BLaER1 treated with 17β-estradiol and CSF1 and Interleukin-3, amounts not matched to agents 10 nM and 100 nM (cell line): ENCODE measurements at regions not wholly inside any gene's neighbourhood (a gene's known extent, or its start where the extent isn't known, plus 50 kb on each side); places are given as distances from the start of the nearest gene placed in this dataset.

Experiments
- H3K27ac ChIP-seq, 11 experiments: shearing (Covaris generic); formaldehyde crosslinking; 2 replicates each; pipeline ENCODE4 v1.8.1; 2022
- H3K27me3 ChIP-seq, 11 experiments: shearing (Covaris generic); formaldehyde crosslinking; 2 replicates each; pipeline ENCODE4 v1.8.1; 2022
- H3K36me3 ChIP-seq, 11 experiments: shearing (Covaris generic); formaldehyde crosslinking; 2 replicates each; pipeline ENCODE4 v1.8.1; 2022
- H3K4me1 ChIP-seq, 10 experiments: shearing (Covaris generic); formaldehyde crosslinking; 2 replicates each; pipeline ENCODE4 v1.8.1; 2022
- H3K4me2 ChIP-seq, 11 experiments: shearing (Covaris generic); formaldehyde crosslinking; 2 replicates each; pipeline ENCODE4 v1.8.1; 2022
- H3K4me3 ChIP-seq, 10 experiments: shearing (Covaris generic); formaldehyde crosslinking; 2 replicates each; pipeline ENCODE4 v1.8.1; 2022
- H3K9ac ChIP-seq, 11 experiments: shearing (Covaris generic); formaldehyde crosslinking; 2 replicates each; pipeline ENCODE4 v1.8.1; 2022
- H3K9me3 ChIP-seq, 11 experiments: shearing (Covaris generic); formaldehyde crosslinking; replicated peaks in 1 of 11; 2 replicates each; pipeline ENCODE4 v1.8.1; 2022
- H4K20me1 ChIP-seq, 11 experiments: shearing (Covaris generic); formaldehyde crosslinking; 2 replicates each; pipeline ENCODE4 v1.8.1; 2022
- Cebpa-rat ChIP-seq, 11 experiments: shearing (Covaris generic); IDR thresholded peaks; 2 replicates each; pipeline ENCODE4 v1.8.1; 2022

DNA sequence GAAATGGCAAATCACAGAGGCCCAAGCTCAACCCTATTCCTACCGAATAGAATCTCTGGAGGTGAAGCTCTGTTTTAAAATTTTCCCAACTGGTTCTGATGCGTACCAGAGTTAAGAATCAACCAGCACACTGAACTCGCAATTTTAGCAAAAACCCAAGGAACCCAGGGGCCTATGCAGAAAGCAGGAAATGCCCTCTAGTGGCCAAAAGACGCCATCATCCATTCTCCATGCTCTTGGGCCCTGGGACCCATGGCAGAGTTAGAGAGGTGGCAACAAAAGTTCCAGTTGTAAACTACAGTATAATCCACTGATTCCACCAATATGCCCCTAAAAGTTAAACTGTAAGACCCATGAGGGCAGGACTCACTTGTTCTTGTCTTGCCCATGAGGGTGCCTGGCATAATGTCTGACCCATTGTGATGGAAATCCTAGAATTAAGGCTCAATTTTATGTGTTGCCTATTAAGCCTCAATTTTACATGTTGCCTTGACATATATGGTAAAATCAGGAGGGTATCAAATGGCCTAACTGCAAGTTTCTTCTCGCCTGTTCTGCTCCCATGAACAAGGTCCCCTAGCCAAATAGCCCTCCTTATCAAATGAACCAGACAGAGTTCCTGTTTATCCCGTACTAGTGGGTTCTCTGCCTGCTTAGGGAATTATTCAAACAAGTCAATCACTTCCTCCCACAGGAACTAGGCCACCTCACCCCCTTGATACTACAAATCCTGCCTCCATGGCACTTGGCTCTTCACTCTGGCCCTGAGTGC, 137.5 kb upstream of the CPM start:
- Histone ChIP-seq H3K27me3 (no peaks in the 10 kb centered on the region), H3K9me3 (no peaks in the 10 kb centered on the region), H3K36me3 (no peaks in the 10 kb centered on the region), H3K9ac (no peak overlapping the region), H3K4me1 (peaks cover 7 to 28% (median 12%) of the 10 kb centered on the region in 10 experiments), H3K4me2 (peak overlapping the region; percentile 21 to 70 (median 53)), H4K20me1 (no peaks in the 10 kb centered on the region), H3K4me3 (no peak overlapping the region), H3K27ac (no peak overlapping the region; a peak in 1 of 22 replicates)
- TF ChIP-seq Cebpa-rat (IDR thresholded peaks at IDR 0.05): no peak

DNA sequence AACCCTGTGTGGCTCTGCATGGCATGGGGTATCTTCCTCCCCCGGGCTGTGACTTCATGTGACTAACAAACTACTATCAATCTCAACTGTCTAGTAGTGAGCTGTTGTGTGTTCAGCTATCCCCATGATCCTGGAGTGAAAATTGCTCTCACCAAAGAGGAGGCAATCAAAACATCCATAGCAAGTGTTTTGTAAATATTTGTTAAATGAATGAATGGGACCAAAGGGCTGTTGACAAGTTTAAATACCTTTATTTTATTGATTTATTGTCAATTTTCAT, 138.1 kb upstream of the CPM start:
- Histone ChIP-seq H4K20me1 (no peaks in the 10 kb centered on the region), H3K4me2 (peak overlapping the region; percentile 21 to 70 (median 53)), H3K4me1 (peaks cover 7 to 28% (median 12%) of the 10 kb centered on the region in 10 experiments), H3K27me3 (no peaks in the 10 kb centered on the region), H3K36me3 (no peaks in the 10 kb centered on the region), H3K9me3 (no peaks in the 10 kb centered on the region), H3K9ac (no peak overlapping the region), H3K4me3 (no peak overlapping the region), H3K27ac (no peak overlapping the region; a peak in 1 of 22 replicates)
- TF ChIP-seq Cebpa-rat (IDR thresholded peaks at IDR 0.05): no peak

DNA sequence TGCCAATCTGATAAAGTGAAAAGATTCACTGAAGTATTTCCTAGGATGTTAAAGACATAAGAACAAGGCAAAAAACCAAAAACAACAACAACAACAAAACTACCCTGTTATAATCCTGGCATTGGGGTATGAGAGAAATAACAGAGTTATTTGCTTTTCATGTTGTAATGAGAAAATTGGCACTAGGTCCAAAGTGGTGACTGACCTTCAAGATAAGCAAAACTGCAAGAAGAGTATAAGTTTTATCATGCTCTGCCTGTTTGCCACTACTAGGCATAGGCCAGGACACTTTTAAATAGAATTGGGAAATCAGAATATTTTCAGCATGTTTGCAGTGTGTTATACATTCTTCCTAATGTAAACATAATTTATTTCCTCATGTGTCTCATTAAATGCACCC, 140.1 kb upstream of the CPM start:
- no peak overlapping the region for H3K9ac ChIP-seq
- H3K27ac ChIP-seq: no peak overlapping the region
- H3K27me3 ChIP-seq: no peaks in the 10 kb centered on the region
- H3K36me3 ChIP-seq: no peaks in the 10 kb centered on the region
- no peak overlapping the region for H3K4me2 ChIP-seq
- no peaks in the 10 kb centered on the region for H4K20me1 ChIP-seq
- peaks cover 0 to 5% (median 0%) of the 10 kb centered on the region in 11 experiments; a peak in 3 of 22 replicates for H3K9me3 ChIP-seq
- H3K4me3 ChIP-seq: no peak overlapping the region
- TF ChIP-seq Cebpa-rat (IDR thresholded peaks at IDR 0.05): no peak
- peaks cover 7 to 24% (median 12%) of the 10 kb centered on the region in 10 experiments for H3K4me1 ChIP-seq

DNA sequence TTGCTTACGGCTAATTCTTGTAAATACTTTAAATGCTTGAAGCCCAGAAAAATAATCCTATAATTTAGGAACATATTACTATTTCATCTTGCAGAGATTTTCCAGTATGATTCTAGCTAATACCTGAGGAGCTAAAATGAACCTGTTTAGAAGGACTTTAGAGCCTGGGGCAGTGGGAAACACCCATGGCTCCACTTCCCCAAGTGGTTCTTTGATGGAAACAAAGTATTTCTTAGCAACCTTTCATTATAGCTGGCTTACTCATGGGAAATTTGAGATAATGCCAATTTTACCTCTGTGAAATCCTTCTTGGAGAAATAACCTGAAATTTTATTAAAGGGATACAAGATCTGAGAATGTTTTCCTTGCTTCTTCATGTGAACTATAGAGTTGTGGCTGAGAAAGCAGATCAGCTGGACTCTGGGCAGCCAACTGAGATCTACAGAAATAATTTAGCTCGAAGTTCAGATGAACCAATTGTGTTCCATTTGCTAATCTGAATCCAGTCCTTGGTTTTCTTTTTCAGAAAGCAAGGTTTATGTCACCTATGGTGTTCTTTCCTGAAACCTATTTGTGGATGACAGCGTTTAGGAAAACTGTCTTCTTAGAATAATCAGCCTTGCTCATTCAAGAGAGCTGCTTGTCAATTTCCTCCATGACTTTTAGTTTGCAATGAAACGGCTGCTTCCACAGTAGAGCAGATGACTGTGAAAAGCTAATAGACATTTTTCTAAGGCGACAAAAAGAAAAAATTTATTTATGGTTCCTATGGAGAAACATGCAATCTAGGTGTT, 141.8 kb upstream of the CPM start:
- no peak for TF ChIP-seq Cebpa-rat (IDR thresholded peaks at IDR 0.05)
- no peak overlapping the region for H3K9ac ChIP-seq
- no peak overlapping the region for H3K27ac ChIP-seq
- no peaks in the 10 kb centered on the region for H3K36me3 ChIP-seq
- no peak overlapping the region for H3K4me2 ChIP-seq
- H3K9me3 ChIP-seq: peaks cover 0 to 5% (median 0%) of the 10 kb centered on the region in 11 experiments; a peak in 3 of 22 replicates
- H3K27me3 ChIP-seq: no peaks in the 10 kb centered on the region
- H3K4me1 ChIP-seq: peaks cover 7 to 14% (median 12%) of the 10 kb centered on the region in 10 experiments
- H3K4me3 ChIP-seq: no peak overlapping the region
- no peaks in the 10 kb centered on the region for H4K20me1 ChIP-seq

DNA sequence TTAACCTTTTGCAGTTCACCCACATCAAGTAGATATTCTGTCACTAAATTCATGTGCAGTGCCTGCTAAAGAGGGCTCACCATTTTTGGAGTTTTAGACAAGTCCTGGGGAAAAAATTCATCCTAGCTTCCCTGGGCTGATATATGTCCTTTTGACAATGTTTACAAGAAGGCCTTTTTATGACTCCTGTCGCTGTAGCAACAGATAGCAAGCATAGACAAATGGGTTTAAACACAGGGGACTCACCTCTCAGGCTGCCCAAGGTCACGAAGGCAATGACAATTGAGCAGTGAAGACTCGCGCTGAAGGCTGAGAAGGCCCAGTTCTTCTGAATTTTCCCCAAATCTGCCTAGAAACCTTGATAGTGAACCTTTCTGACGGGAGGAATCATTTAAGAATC, 150.7 kb upstream of the CPM start:
- Histone ChIP-seq H3K4me1 (no peaks in the 10 kb centered on the region), H4K20me1 (no peaks in the 10 kb centered on the region), H3K4me3 (no peak overlapping the region), H3K4me2 (no peak overlapping the region), H3K36me3 (no peaks in the 10 kb centered on the region), H3K27me3 (no peaks in the 10 kb centered on the region), H3K27ac (no peak overlapping the region), H3K9ac (no peak overlapping the region), H3K9me3 (peaks cover 4 to 33% (median 14%) of the 10 kb centered on the region in 11 experiments; a peak in 17 of 22 replicates)
- no peak for TF ChIP-seq Cebpa-rat (IDR thresholded peaks at IDR 0.05)

DNA sequence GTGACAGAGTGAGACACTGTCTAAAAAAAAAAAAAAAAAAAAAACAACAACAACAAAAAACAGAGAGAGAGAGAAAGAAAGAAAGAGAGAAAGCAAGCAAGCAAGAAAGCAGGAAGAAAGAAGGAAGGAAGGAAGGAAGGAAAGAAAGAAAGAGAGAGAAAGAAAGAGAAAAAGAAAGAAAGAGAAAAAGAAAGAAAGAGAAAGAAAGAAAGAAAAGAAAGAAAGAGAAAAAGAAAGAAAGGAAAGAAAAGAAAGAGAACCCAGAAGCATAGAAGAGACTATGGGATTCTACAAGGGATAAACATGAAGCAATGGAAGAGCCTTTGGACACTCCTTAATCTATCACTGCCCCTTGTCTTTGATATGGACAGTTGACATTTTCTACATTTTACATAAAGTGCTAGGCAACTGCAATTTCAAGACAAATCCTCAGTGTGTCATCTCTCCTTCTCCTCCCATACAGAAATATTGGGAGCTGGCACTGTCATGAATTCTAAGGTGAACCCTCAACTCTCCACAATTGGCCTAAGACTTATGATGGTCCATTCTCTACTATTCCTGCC, 151.9 kb upstream of the CPM start:
- H3K9ac ChIP-seq: no peak overlapping the region
- no peak overlapping the region for H3K27ac ChIP-seq
- no peaks in the 10 kb centered on the region for H3K36me3 ChIP-seq
- no peaks in the 10 kb centered on the region for H3K27me3 ChIP-seq
- no peak overlapping the region for H3K4me3 ChIP-seq
- no peaks in the 10 kb centered on the region for H4K20me1 ChIP-seq
- H3K4me1 ChIP-seq: peaks cover 4 to 9% (median 5%) of the 10 kb centered on the region in 10 experiments
- TF ChIP-seq Cebpa-rat (IDR thresholded peaks at IDR 0.05): no peak
- H3K9me3 ChIP-seq: peaks cover 4 to 35% (median 14%) of the 10 kb centered on the region in 11 experiments; a peak in 19 of 22 replicates
- H3K4me2 ChIP-seq: no peak overlapping the region

DNA sequence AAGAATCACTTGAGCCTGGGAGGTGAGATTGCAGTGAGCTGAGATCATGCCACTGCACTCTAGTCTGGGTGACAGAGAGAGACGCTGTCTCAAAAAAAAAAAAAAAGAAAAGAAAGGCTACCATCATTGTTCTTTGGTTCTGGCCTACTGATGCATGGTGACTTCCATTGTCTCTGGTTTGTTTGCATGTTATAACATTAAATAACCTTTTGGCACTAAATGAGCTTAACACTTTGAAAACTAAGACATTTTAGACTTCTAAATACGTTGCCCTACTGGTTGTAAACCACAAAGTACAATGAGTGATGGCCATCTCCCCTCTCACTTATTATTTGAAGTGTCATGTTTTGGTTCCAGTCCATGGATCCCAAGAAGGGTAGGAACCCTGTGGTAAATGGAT, 152.9 kb upstream of the CPM start:
- no peak overlapping the region for H3K4me2 ChIP-seq
- no peaks in the 10 kb centered on the region for H4K20me1 ChIP-seq
- H3K27ac ChIP-seq: no peak overlapping the region
- peaks cover 14 to 18% (median 15%) of the 10 kb centered on the region in 10 experiments for H3K4me1 ChIP-seq
- no peaks in the 10 kb centered on the region for H3K27me3 ChIP-seq
- H3K9ac ChIP-seq: no peak overlapping the region
- H3K36me3 ChIP-seq: no peaks in the 10 kb centered on the region
- TF ChIP-seq Cebpa-rat (IDR thresholded peaks at IDR 0.05): no peak
- H3K4me3 ChIP-seq: no peak overlapping the region
- peaks cover 2 to 32% (median 12%) of the 10 kb centered on the region in 11 experiments; a peak in 18 of 22 replicates for H3K9me3 ChIP-seq

DNA sequence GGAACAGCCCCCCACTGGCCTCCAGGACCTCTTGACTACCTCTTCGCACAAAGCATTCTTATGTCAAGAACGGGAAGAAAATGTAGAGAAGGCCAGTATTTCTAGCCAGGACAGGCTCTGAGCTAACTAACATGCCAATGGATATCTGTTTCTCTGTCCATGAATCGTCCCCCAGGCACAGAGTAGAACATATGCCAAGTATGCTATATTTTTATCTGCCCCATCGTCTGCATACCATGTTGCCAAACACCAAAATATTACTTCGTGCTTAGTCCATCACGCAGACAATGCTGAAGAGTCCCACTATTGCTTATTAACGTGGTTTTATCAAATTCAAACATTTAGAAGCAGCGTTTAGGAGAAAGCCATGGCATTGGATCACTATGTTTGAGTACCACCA, 151.4 kb upstream of the CPSF6 start:
- Histone ChIP-seq H3K4me1 (peaks cover 18 to 40% (median 29%) of the 10 kb centered on the region in 10 experiments), H3K27ac (no peak overlapping the region), H3K27me3 (no peaks in the 10 kb centered on the region), H3K36me3 (no peaks in the 10 kb centered on the region), H3K4me2 (no peak overlapping the region), H3K9ac (no peak overlapping the region), H3K9me3 (peaks cover 0 to 28% (median 10%) of the 10 kb centered on the region in 11 experiments; a peak in 15 of 22 replicates), H4K20me1 (no peaks in the 10 kb centered on the region), H3K4me3 (no peak overlapping the region)
- no peak for TF ChIP-seq Cebpa-rat (IDR thresholded peaks at IDR 0.05)

DNA sequence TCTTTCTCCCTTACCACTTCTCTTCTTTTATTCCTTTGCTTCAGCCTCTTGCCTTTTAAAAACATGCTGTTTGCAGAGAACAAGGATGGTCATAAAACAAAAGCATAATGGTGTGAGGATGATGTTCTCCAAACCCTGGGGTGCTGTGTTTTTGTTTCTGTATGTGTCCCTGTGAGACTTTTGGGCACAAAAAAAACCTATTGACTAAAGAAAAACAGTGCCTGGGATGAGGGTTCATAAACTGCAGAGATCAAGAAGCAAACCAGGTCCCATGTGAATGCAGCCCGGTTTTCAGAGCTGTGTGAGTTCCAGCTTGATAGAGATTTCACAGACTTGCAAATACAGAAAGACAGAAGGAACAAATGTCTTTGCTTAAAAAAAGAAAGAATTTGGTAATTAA, 148.6 kb upstream of the CPSF6 start:
- H3K36me3 ChIP-seq: no peaks in the 10 kb centered on the region
- peak overlapping the region in 5 of 11 experiments; percentile 6 to 39 (median 25); a peak in 4 of 22 replicates for H3K27ac ChIP-seq
- peak overlapping the region in 2 of 11 experiments; percentile 29 to 39; a peak in 1 of 22 replicates for H3K9ac ChIP-seq
- no peaks in the 10 kb centered on the region for H4K20me1 ChIP-seq
- H3K27me3 ChIP-seq: peaks cover 0 to 10% (median 0%) of the 10 kb centered on the region in 11 experiments; a peak in 2 of 22 replicates
- H3K4me2 ChIP-seq: peak overlapping the region; percentile 54 to 89 (median 72)
- peaks cover 0 to 19% (median 0%) of the 10 kb centered on the region in 11 experiments; a peak in 9 of 22 replicates for H3K9me3 ChIP-seq
- H3K4me3 ChIP-seq: peak overlapping the region in 1 of 10 experiments; percentile 20; a peak in 2 of 20 replicates
- H3K4me1 ChIP-seq: peaks cover 38 to 67% (median 56%) of the 10 kb centered on the region in 10 experiments
- no peak for TF ChIP-seq Cebpa-rat (IDR thresholded peaks at IDR 0.05)
